Thyroid gland (tissue), 4 donors: ENCODE measurements at regions not wholly inside any gene's neighbourhood (a gene's known extent, or its start where the extent isn't known, plus 50 kb on each side); places are given as distances from the start of the nearest gene placed in this dataset.

Experiments
- DNase-seq, 2 donors: peaks; one replicate each; pipeline ENCODE4 v3.0.0-alpha.2; 2019
- H3K27ac ChIP-seq, 3 donors: fragments of 200-600 bp; sonication (generic); 1 replicate in 2 of 3; 2 replicates in 1 of 3; pipeline ENCODE4 v1.5.1; 2016 to 2019; ENCODE audit warnings: mild to moderate bottlenecking in 1 of 3, moderate library complexity in 1 of 3
- H3K27me3 ChIP-seq: fragments of 200-600 bp; sonication (generic); one replicate; pipeline ENCODE4 v1.5.1; 2019
- H3K36me3 ChIP-seq, 2 donors: fragments of 200-600 bp; sonication (generic); one replicate each; pipeline ENCODE4 v1.5.1; 2016 to 2019
- H3K4me1 ChIP-seq, 2 donors: fragments of 200-600 bp; sonication (generic); one replicate each; pipeline ENCODE4 v1.5.1; 2017 to 2019
- H3K4me3 ChIP-seq, 3 donors: fragments of 200-600 bp; sonication (generic); replicated peaks in 1 of 3; 1 replicate in 2 of 3; 2 replicates in 1 of 3; pipeline ENCODE4 v1.5.1; 2016; ENCODE audit warnings: mild to moderate bottlenecking in 1 of 3
- H3K9me3 ChIP-seq: fragments of 200-600 bp; sonication (generic); one replicate; pipeline ENCODE4 v1.5.1; 2017
- POLR2A ChIP-seq, 2 donors: fragments of 450-650 bp; IDR thresholded peaks; one replicate each; pipeline ENCODE4 v1.6.1; 2017; ENCODE audit warnings: antibody characterized with exemption in 2 of 2, mild to moderate bottlenecking in 2 of 2, moderate library complexity in 1 of 2
- WGBS, 2 donors: methylation state at CpG; one replicate each; pipeline ENCODE4 v1.1.5; 2017; 5-methylcytosine and 5-hydroxymethylcytosine counted together
- intact Hi-C: fragments of 100-400 bp; cut with DNase I; formaldehyde crosslinking; loops from one replicate; pipeline ENCODE4 v1.15.1; 2023
- TF ChIP-seq, protein P1 (sequence below), 6 experiments: fragments of 200-600 bp in 3 of 6; fragments of 450-650 bp in 3 of 6; sonication (generic) in 3 of 6; IDR thresholded peaks; one replicate each; pipeline ENCODE4 v1.5.1; 2016 to 2019; ENCODE audit warnings: antibody characterized with exemption in 6 of 6, mild to moderate bottlenecking in 2 of 6, inconsistent platforms in 1 of 6, moderate library complexity in 1 of 6

DNA sequence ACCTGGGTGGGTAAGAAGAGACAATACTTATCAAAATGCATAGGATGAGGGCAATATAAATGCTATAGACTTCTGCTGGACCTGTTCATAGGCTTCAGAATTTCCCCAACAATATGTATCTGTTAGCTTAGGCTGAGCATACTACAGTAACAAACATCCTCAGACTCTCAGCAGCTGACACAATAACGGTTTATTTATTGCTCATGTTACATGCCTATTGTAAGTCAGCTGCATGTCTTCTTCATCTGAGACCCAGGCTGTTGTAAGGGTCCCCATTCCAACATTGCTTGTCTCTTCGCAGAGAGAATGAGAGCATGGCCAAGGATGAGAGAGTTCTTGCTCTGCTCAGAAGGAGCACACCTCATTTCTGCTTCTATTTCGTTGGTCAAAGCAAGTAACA lies 150.7 kb downstream of the TMEM200C start:
- Histone ChIP-seq H3K27me3 (no peaks in the 10 kb centered on the region), H3K4me3 (no peak overlapping the region), H3K4me1 (no peaks in the 10 kb centered on the region), H3K27ac (no peak overlapping the region), H3K9me3 (no peaks in the 10 kb centered on the region), H3K36me3 (no peaks in the 10 kb centered on the region)
- intact Hi-C loops: no loop called here
- WGBS, 2 donors: 74 to 79% methylated on average over 3 of the region's 3 CpGs
- no peak for DNase-seq
- TF ChIP-seq, protein P1, sequence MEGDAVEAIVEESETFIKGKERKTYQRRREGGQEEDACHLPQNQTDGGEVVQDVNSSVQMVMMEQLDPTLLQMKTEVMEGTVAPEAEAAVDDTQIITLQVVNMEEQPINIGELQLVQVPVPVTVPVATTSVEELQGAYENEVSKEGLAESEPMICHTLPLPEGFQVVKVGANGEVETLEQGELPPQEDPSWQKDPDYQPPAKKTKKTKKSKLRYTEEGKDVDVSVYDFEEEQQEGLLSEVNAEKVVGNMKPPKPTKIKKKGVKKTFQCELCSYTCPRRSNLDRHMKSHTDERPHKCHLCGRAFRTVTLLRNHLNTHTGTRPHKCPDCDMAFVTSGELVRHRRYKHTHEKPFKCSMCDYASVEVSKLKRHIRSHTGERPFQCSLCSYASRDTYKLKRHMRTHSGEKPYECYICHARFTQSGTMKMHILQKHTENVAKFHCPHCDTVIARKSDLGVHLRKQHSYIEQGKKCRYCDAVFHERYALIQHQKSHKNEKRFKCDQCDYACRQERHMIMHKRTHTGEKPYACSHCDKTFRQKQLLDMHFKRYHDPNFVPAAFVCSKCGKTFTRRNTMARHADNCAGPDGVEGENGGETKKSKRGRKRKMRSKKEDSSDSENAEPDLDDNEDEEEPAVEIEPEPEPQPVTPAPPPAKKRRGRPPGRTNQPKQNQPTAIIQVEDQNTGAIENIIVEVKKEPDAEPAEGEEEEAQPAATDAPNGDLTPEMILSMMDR (IDR thresholded peaks at IDR 0.05): no peak
- TF ChIP-seq POLR2A (IDR thresholded peaks at IDR 0.05): no peak

DNA sequence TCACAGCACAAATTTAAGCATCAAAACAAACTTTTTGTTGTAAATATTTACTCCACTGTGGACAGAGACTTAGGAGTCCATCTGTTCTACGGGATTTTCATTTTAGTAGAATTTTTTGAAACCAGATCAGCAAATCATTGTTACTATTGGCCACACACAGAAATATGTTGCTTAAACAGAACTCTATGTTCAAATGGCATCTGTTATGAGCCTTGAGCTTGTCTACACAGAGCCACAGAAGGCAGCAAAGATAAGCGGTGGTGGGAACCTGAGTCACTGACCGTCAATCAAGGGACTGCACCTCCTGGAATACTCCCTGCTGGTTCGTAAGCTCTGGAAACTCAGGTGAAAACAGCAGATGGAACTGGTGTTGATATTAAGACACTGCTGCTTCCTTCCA lies 156.8 kb downstream of the TMEM200C start:
- no peaks in the 10 kb centered on the region for H3K27me3 ChIP-seq
- H3K36me3 ChIP-seq: no peaks in the 10 kb centered on the region
- no peak for TF ChIP-seq POLR2A (IDR thresholded peaks at IDR 0.05)
- TF ChIP-seq, protein P1 (IDR thresholded peaks at IDR 0.05): no peak
- no peaks in the 10 kb centered on the region for H3K9me3 ChIP-seq
- WGBS, 2 donors: 59 to 69% methylated on average over 4 of the region's 4 CpGs
- H3K27ac ChIP-seq: no peak overlapping the region
- no peak for DNase-seq
- intact Hi-C loops: no loop called here
- no peaks in the 10 kb centered on the region for H3K4me1 ChIP-seq
- H3K4me3 ChIP-seq: no peak overlapping the region

DNA sequence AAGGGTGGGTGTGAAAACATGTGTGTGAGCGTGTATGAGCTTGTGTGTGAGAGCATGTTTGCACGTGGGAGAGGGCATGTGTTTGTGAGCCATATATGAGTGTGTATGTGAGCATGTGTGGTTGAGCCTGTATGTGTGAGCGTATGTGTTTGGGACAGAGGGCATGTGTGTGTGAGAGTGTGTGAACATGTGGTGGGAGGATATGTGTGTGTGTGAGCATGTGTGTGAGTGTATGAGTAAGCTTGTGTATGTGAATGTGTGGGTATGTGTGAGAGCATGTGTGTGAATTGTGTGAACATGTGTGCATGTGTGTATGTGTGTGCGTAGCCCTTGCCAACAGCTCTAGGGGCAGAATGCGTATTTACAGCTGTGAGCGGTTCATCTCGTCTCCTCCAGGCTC lies 163.0 kb downstream of the TMEM200C start:
- intact Hi-C loops: no loop called here
- H3K27me3 ChIP-seq: no peaks in the 10 kb centered on the region
- 89 to 96% methylated on average over 7 of the region's 7 CpGs for WGBS, 2 donors
- H3K27ac ChIP-seq: no peak overlapping the region
- TF ChIP-seq, protein P1 (IDR thresholded peaks at IDR 0.05): no peak
- TF ChIP-seq POLR2A (IDR thresholded peaks at IDR 0.05): no peak
- no peak overlapping the region for H3K4me3 ChIP-seq
- H3K36me3 ChIP-seq: no peaks in the 10 kb centered on the region
- DNase-seq: no peak
- H3K4me1 ChIP-seq: no peaks in the 10 kb centered on the region
- no peaks in the 10 kb centered on the region for H3K9me3 ChIP-seq

DNA sequence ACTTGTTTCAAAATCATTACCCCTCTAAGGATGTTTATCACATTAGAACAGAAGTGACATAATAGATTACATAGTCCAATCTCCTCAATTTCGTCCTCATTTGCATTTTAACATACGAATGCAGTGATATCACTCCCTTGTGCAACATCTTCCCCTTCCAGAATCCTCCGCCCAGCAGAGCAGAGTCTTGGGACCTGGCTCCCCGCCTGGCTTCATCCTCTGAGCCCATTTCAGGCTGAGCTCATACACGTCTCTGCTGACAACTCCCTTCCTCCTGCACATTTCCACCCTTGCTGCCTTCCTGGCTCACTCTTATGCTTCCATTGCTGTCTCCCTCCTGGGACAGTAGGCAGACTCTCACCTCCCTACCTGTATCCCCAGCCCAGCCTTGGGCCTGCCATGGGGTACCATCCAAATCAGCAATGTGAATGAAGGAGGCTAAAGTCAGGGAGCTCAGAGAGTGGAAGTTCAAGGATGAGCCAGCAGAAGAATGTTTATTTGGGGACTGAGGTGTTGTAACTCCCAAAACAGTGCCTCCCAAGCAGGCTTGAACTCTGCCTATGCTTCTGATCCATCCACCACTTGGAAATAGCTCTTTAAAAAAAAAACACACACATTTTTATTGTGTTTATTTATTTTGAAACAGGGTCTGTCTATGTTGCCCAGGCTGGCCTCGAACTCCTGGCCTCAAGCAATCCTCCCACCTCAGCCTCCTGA lies 165.2 kb downstream of the TMEM200C start:
- no peak for DNase-seq
- intact Hi-C loops: no loop called here
- Histone ChIP-seq H3K4me3 (no peak overlapping the region), H3K9me3 (no peaks in the 10 kb centered on the region), H3K27me3 (no peaks in the 10 kb centered on the region), H3K4me1 (no peaks in the 10 kb centered on the region), H3K27ac (no peak overlapping the region), H3K36me3 (no peaks in the 10 kb centered on the region)
- TF ChIP-seq, protein P1 (IDR thresholded peaks at IDR 0.05): no peak
- TF ChIP-seq POLR2A (IDR thresholded peaks at IDR 0.05): no peak
- WGBS, 2 donors: 61 to 68% methylated on average over 6 of the region's 6 CpGs

DNA sequence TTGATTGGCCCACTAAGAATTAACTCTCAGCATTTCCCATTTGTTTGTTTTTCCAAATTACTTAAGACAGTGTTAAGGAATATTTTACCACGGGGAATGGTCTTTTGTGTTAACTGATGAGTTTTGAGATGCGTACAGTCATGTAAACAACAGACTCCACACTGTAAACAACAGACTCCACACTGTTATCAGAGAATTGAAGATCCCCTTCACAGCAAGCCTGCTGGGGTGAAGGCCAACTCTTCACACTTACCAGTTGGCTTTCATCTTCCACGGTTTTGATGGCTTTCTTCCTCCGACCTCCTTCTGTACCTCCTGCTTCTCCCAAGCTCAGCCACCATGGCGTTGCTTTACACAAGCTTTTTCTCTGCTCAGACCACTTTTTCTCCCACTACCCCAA lies 166.8 kb downstream of the TMEM200C start:
- intact Hi-C loops: no loop called here
- TF ChIP-seq, protein P1 (IDR thresholded peaks at IDR 0.05): no peak
- no peak for TF ChIP-seq POLR2A (IDR thresholded peaks at IDR 0.05)
- Histone ChIP-seq H3K27ac (no peak overlapping the region), H3K27me3 (no peaks in the 10 kb centered on the region), H3K4me3 (no peak overlapping the region), H3K4me1 (no peaks in the 10 kb centered on the region), H3K36me3 (no peaks in the 10 kb centered on the region), H3K9me3 (no peaks in the 10 kb centered on the region)
- no peak for DNase-seq
- 21 to 28% methylated on average over 5 of the region's 5 CpGs for WGBS, 2 donors
